DND-41 (cell line): ENCODE measurements at regions not wholly inside any gene's neighbourhood (a gene's known extent, or its start where the extent isn't known, plus 50 kb on each side); places are given as distances from the start of the nearest gene placed in this dataset.

Experiments used
- CTCF ChIP-seq: IDR thresholded peaks from 2 replicates; pipeline ENCODE4 v1.5.1; 2012; ENCODE audit warnings: borderline replicate concordance, low read length, moderate library complexity, mild to moderate bottlenecking; ENCODE audit not compliant: poor library complexity, severe bottlenecking; ENCODE audit errors: extremely low read depth
- EZH2 ChIP-seq: IDR thresholded peaks from 3 replicates; pipeline ENCODE4 v1.6.1; 2012; ENCODE audit warnings: borderline replicate concordance, low read depth, mild to moderate bottlenecking, moderate library complexity, low read length, inconsistent platforms; ENCODE audit not compliant: severe bottlenecking

- TF ChIP-seq CTCF, result no peak
- no peak for TF ChIP-seq EZH2
These were observed 187.2 kb downstream of the TFAP2C start for GRCh38 chr20:56816349-56816748.
